Chondrocyte (in vitro differentiated cells): ENCODE measurements at regions not wholly inside any gene's neighbourhood (a gene's known extent, or its start where the extent isn't known, plus 50 kb on each side); places are given as distances from the start of the nearest gene placed in this dataset.

Experiments used
- DNase-seq: peaks from one replicate; pipeline ENCODE4 v3.0.0; 2021; ENCODE audit warnings: mixed read lengths, low spot score
- H3K27ac Mint-ChIP-seq: one replicate; pipeline ENCODE4 v1.8.0; 2021; ENCODE audit warnings: mild to moderate bottlenecking, moderate library complexity, mixed read lengths; ENCODE audit not compliant: unreplicated experiment
- H3K27me3 Mint-ChIP-seq: 2 replicates; pipeline ENCODE4 v1.8.0; 2021; ENCODE audit warnings: low read depth, mixed read lengths
- H3K36me3 Mint-ChIP-seq: 2 replicates; pipeline ENCODE4 v1.8.0; 2021; ENCODE audit warnings: low read depth, mixed read lengths
- H3K4me1 Mint-ChIP-seq: 2 replicates; pipeline ENCODE4 v1.8.0; 2021; ENCODE audit warnings: low read depth, mild to moderate bottlenecking, mixed read lengths
- H3K4me3 Mint-ChIP-seq: one replicate; pipeline ENCODE4 v1.8.0; 2021; ENCODE audit warnings: mild to moderate bottlenecking, moderate library complexity, mixed read lengths; ENCODE audit not compliant: unreplicated experiment
- H3K9me3 Mint-ChIP-seq: 2 replicates; pipeline ENCODE4 v1.8.0; 2021; ENCODE audit warnings: low read depth, mixed read lengths
- TF ChIP-seq, protein P1 (sequence below): fragments of 200-600 bp; sonication (generic); IDR thresholded peaks from 2 replicates; pipeline ENCODE4 v1.5.0; 2021; ENCODE audit warnings: antibody characterized with exemption, mild to moderate bottlenecking, moderate library complexity

DNA sequence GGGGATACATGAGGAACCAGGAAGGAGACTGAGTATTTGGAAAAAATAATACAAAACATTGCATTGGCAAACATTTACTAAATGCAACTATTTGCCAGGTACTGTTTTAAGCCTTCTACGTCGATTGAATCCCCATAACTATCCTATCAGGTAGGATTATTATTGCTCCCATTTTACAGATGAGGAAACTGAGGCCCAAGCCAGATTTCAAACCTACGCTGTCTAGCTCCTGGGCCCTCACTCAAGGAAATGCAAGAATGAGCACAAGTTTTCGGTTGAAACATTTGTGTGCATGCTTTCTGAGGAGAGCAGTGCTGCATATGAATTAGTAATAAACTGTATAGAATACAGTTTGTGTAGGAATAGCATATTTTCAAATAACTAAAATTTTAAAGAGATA lies 206.7 kb downstream of the CEP135 start:
- H3K36me3 Mint-ChIP-seq = no peaks in the 10 kb centered on the region
- H3K4me1 Mint-ChIP-seq = no peaks in the 10 kb centered on the region
- TF ChIP-seq, protein P1, sequence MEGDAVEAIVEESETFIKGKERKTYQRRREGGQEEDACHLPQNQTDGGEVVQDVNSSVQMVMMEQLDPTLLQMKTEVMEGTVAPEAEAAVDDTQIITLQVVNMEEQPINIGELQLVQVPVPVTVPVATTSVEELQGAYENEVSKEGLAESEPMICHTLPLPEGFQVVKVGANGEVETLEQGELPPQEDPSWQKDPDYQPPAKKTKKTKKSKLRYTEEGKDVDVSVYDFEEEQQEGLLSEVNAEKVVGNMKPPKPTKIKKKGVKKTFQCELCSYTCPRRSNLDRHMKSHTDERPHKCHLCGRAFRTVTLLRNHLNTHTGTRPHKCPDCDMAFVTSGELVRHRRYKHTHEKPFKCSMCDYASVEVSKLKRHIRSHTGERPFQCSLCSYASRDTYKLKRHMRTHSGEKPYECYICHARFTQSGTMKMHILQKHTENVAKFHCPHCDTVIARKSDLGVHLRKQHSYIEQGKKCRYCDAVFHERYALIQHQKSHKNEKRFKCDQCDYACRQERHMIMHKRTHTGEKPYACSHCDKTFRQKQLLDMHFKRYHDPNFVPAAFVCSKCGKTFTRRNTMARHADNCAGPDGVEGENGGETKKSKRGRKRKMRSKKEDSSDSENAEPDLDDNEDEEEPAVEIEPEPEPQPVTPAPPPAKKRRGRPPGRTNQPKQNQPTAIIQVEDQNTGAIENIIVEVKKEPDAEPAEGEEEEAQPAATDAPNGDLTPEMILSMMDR = no peak
- DNase-seq = no peak
- H3K9me3 Mint-ChIP-seq = no peaks in the 10 kb centered on the region
- no peak overlapping the region for H3K27ac Mint-ChIP-seq
- no peaks in the 10 kb centered on the region for H3K27me3 Mint-ChIP-seq
- no peak overlapping the region for H3K4me3 Mint-ChIP-seq

DNA sequence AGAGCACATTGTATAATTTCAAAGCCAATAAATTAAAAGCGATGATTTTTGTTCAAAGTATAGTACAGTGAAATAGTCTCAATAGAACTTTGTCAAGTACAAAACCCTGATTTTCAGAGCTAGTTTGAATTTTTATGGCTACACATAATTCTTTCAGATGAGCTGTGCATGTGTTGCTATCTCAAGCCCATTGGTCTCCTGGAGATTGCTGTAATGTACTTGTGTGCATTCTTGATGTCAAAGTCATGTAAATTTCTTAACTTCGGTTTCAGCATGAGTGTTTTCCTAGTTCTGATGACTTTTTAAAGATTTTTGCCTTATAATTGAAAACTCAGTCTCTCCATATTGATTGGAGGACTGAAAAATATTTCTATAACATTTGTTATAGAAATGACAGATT lies 200.8 kb downstream of the CEP135 start:
- TF ChIP-seq, protein P1 = no peak
- no peak for DNase-seq
- Mint-ChIP-seq H3K4me1 (peaks cover 17% of the 10 kb centered on the region), H3K27me3 (no peaks in the 10 kb centered on the region), H3K4me3 (no peak overlapping the region), H3K36me3 (no peaks in the 10 kb centered on the region), H3K27ac (no peak overlapping the region), H3K9me3 (peaks cover 3% of the 10 kb centered on the region)

DNA sequence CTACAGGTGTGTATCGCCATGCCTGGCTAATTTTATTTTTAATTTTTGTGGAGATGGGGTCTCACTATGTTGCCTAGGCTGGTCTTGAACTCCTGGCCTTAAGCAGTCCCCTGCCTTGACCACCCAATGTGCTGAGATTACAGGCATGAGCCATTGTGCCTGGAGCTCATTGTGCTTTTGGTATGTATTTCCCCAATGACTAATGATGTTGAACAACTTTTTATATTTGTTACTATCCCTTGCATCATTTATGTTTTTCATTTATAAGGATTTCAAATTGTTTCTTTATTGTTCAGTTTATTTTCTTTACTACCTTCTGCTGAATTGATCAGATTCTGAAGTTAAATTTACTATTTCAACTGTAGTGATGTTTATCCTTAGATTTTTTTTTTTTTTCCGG lies 199.7 kb downstream of the CEP135 start:
- Mint-ChIP-seq H3K27me3 (no peaks in the 10 kb centered on the region), H3K4me1 (peaks cover 17% of the 10 kb centered on the region), H3K4me3 (no peak overlapping the region), H3K27ac (no peak overlapping the region), H3K9me3 (peaks cover 3% of the 10 kb centered on the region), H3K36me3 (no peaks in the 10 kb centered on the region)
- TF ChIP-seq, protein P1 = no peak
- DNase-seq = no peak

DNA sequence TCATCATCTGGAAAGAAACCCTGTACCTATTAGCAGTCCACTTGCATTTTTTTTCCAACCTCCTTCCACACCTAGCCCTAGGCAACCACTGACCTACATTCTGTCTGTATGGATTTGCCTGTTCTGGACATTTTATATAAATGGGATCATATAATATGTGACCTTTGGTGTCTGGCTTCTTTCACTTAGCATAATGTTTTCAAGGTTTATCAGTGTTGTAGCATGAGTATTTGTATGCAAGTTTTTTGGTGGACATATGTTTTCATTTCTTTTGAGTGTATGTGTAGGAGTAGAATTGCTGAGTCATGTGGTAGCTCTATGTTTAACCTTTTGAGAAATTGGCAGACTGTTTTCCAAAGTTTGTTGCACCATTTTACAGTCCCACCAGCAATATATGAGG lies 198.6 kb downstream of the CEP135 start:
- Mint-ChIP-seq H3K9me3 (peaks cover 3% of the 10 kb centered on the region), H3K36me3 (no peaks in the 10 kb centered on the region), H3K4me3 (no peak overlapping the region), H3K27me3 (no peaks in the 10 kb centered on the region), H3K4me1 (peaks cover 17% of the 10 kb centered on the region), H3K27ac (no peak overlapping the region)
- DNase-seq = no peak
- TF ChIP-seq, protein P1 = no peak

DNA sequence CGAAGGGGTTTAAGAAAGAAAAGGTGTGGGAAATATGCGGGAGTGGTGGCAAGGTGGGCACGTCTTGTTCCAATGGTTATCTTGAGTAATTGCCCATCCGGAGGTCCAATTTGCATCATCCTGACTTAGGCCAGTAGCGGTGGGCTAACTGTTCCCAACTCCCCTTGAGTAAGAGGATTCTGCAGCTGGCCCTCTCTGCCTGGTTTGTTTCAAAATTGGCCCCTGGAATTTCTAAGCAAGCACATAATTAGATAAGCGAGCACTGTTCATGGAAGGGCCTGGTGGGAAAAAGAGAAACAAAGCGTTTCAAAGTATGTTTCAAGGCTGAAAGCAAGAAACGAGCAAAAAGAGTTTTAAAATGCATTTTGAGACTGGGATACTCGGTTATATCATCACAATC lies 198.2 kb downstream of the CEP135 start:
- no peak overlapping the region for H3K4me3 Mint-ChIP-seq

More for the DNA sequence above, 198.2 kb downstream of the CEP135 start:
- no peak for DNase-seq
- Mint-ChIP-seq H3K27ac (no peak overlapping the region), H3K27me3 (no peaks in the 10 kb centered on the region), H3K4me1 (peaks cover 17% of the 10 kb centered on the region), H3K9me3 (peaks cover 3% of the 10 kb centered on the region), H3K36me3 (no peaks in the 10 kb centered on the region)
- TF ChIP-seq, protein P1 = no peak
